ENCODE measurements at regions not wholly inside any gene's neighbourhood (a gene's known extent, or its start where the extent isn't known, plus 50 kb on each side); places are given as distances from the start of the nearest gene placed in this dataset.

DNA sequence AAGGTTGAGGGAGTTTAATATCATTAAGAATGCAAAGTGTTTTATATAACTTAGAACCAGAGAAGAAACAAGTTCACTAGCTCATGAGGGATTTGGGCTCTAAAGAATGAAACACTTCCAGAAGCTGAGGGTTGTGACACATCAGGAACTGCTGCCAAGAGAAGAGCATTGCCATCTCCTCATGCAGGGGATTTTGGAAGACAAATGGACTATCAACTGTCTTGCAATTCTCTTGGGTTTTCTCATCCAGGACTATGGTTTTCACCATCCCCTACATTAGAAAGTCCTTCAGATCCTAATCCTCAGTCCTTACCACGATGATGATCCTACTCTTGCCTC, 59.7 kb upstream of the KL start:
- TF ChIP-seq, protein P1, sequence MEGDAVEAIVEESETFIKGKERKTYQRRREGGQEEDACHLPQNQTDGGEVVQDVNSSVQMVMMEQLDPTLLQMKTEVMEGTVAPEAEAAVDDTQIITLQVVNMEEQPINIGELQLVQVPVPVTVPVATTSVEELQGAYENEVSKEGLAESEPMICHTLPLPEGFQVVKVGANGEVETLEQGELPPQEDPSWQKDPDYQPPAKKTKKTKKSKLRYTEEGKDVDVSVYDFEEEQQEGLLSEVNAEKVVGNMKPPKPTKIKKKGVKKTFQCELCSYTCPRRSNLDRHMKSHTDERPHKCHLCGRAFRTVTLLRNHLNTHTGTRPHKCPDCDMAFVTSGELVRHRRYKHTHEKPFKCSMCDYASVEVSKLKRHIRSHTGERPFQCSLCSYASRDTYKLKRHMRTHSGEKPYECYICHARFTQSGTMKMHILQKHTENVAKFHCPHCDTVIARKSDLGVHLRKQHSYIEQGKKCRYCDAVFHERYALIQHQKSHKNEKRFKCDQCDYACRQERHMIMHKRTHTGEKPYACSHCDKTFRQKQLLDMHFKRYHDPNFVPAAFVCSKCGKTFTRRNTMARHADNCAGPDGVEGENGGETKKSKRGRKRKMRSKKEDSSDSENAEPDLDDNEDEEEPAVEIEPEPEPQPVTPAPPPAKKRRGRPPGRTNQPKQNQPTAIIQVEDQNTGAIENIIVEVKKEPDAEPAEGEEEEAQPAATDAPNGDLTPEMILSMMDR (conservative IDR thresholded peaks at IDR 0.05; ENCODE audit: low read length): no peak
- no peak for TF ChIP-seq EZH2phosphoT487 (IDR thresholded peaks at IDR 0.05; ENCODE audit: borderline replicate concordance, low read depth, low read length)

Data from OCI-LY7 (cell line).